ENCODE measurements at regions not wholly inside any gene's neighbourhood (a gene's known extent, or its start where the extent isn't known, plus 50 kb on each side); places are given as distances from the start of the nearest gene placed in this dataset.

- TF ChIP-seq, protein P1, sequence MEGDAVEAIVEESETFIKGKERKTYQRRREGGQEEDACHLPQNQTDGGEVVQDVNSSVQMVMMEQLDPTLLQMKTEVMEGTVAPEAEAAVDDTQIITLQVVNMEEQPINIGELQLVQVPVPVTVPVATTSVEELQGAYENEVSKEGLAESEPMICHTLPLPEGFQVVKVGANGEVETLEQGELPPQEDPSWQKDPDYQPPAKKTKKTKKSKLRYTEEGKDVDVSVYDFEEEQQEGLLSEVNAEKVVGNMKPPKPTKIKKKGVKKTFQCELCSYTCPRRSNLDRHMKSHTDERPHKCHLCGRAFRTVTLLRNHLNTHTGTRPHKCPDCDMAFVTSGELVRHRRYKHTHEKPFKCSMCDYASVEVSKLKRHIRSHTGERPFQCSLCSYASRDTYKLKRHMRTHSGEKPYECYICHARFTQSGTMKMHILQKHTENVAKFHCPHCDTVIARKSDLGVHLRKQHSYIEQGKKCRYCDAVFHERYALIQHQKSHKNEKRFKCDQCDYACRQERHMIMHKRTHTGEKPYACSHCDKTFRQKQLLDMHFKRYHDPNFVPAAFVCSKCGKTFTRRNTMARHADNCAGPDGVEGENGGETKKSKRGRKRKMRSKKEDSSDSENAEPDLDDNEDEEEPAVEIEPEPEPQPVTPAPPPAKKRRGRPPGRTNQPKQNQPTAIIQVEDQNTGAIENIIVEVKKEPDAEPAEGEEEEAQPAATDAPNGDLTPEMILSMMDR (IDR thresholded peaks at IDR 0.05) = no peak
- no peak for TF ChIP-seq POLR2A (IDR thresholded peaks at IDR 0.05)
Observed at GRCh38 chr11:119803139-119803538, 74.1 kb upstream of the NECTIN1 start.

All from Peyer's patch (tissue), 4 donors.